ENCODE measurements at regions not wholly inside any gene's neighbourhood (a gene's known extent, or its start where the extent isn't known, plus 50 kb on each side); places are given as distances from the start of the nearest gene placed in this dataset. TPM values are rescaled to one million over a fixed set of nuclear protein-coding genes. Genes with fewer than 3 reads are reported as not detected.

- Histone ChIP-seq H3K4ac (ENCODE audit: low read depth in 1 of 2, low read length in 2 of 2) (no peak overlapping the region), H2BK12ac (ENCODE audit: low read length in 2 of 2) (no peak overlapping the region), H3K27me3 (ENCODE audit: control insufficient read depth in 1 of 2, insufficient read depth in 1 of 2, low read length in 2 of 2) (no peaks in the 10 kb centered on the region), H3K14ac (ENCODE audit: low read length in 2 of 2) (no peak overlapping the region), H3K4me1 (ENCODE audit: control insufficient read depth, insufficient read depth, low read depth, low read length) (no peaks in the 10 kb centered on the region), H4K91ac (ENCODE audit: low read length) (no peak overlapping the region), H3K9ac (ENCODE audit: low read length) (no peak overlapping the region), H3K36me3 (ENCODE audit: control insufficient read depth in 1 of 2, insufficient read depth in 2 of 2, low read depth in 1 of 2, low read length in 2 of 2) (no peaks in the 10 kb centered on the region), H4K8ac (ENCODE audit: low read length) (no peak overlapping the region), H2BK15ac (ENCODE audit: low read depth, poor library complexity, severe bottlenecking) (no peak overlapping the region), H2AFZ (ENCODE audit: low read depth, low read length) (no peak overlapping the region), H3K79me1 (replicated peaks; ENCODE audit: low read length, poor library complexity, severe bottlenecking) (no peaks in the 10 kb centered on the region), H3K4me3 (ENCODE audit: insufficient read depth in 1 of 2, low read depth in 1 of 2, low read length in 2 of 2) (no peak overlapping the region), H3K4me2 (ENCODE audit: low read length, poor library complexity, severe bottlenecking) (no peak overlapping the region), H3K23ac (ENCODE audit: low read length in 2 of 2) (no peak overlapping the region), H2AK5ac (ENCODE audit: low read length, severe bottlenecking) (no peak overlapping the region), H2BK5ac (ENCODE audit: low read depth, low read length, poor library complexity, severe bottlenecking) (no peak overlapping the region), H3K18ac (ENCODE audit: low read depth in 1 of 2, low read length in 2 of 2) (no peak overlapping the region), H2BK120ac (ENCODE audit: low read depth, low read length) (no peak overlapping the region), H3K27ac (ENCODE audit: low read length, poor library complexity, severe bottlenecking) (no peak overlapping the region), H3K9me3 (ENCODE audit: control insufficient read depth, low read length) (no peaks in the 10 kb centered on the region)
- WGBS, result 98% methylated on average over 4 of the region's 5 CpGs
- no peak for DNase-seq
These were observed 1003.5 kb downstream of the AGBL1 start for GRCh38 chr15:87083201-87083600.

GRCh38 chr15:87082581-87082980 lies 1002.9 kb downstream of the AGBL1 start:
- no peak overlapping the region for H3K27ac ChIP-seq (ENCODE audit: low read length, poor library complexity, severe bottlenecking)
- H3K36me3 ChIP-seq (ENCODE audit: control insufficient read depth in 1 of 2, insufficient read depth in 2 of 2, low read depth in 1 of 2, low read length in 2 of 2), result no peaks in the 10 kb centered on the region
- no peak overlapping the region for H4K8ac ChIP-seq (ENCODE audit: low read length)
- H2BK12ac ChIP-seq (ENCODE audit: low read length in 2 of 2), result no peak overlapping the region
- H3K4me2 ChIP-seq (ENCODE audit: low read length, poor library complexity, severe bottlenecking), result no peak overlapping the region
- H2BK5ac ChIP-seq (ENCODE audit: low read depth, low read length, poor library complexity, severe bottlenecking), result no peak overlapping the region
- H2BK15ac ChIP-seq (ENCODE audit: low read depth, poor library complexity, severe bottlenecking), result no peak overlapping the region
- H3K4me1 ChIP-seq (ENCODE audit: control insufficient read depth, insufficient read depth, low read depth, low read length), result no peaks in the 10 kb centered on the region
- no peak overlapping the region for H3K4me3 ChIP-seq (ENCODE audit: insufficient read depth in 1 of 2, low read depth in 1 of 2, low read length in 2 of 2)
- no peak overlapping the region for H4K91ac ChIP-seq (ENCODE audit: low read length)
- no peak for DNase-seq
- 94% methylated on average over 2 of the region's 2 CpGs for WGBS
- no peaks in the 10 kb centered on the region for H3K79me1 ChIP-seq (replicated peaks; ENCODE audit: low read length, poor library complexity, severe bottlenecking)
- H2BK120ac ChIP-seq (ENCODE audit: low read depth, low read length), result no peak overlapping the region
- no peak overlapping the region for H2AK5ac ChIP-seq (ENCODE audit: low read length, severe bottlenecking)
- H3K14ac ChIP-seq (ENCODE audit: low read length in 2 of 2), result no peak overlapping the region
- H3K4ac ChIP-seq (ENCODE audit: low read depth in 1 of 2, low read length in 2 of 2), result no peak overlapping the region
- no peaks in the 10 kb centered on the region for H3K9me3 ChIP-seq (ENCODE audit: control insufficient read depth, low read length)
- H3K23ac ChIP-seq (ENCODE audit: low read length in 2 of 2), result no peak overlapping the region
- H3K18ac ChIP-seq (ENCODE audit: low read depth in 1 of 2, low read length in 2 of 2), result no peak overlapping the region
- H3K9ac ChIP-seq (ENCODE audit: low read length), result no peak overlapping the region
- H3K27me3 ChIP-seq (ENCODE audit: control insufficient read depth in 1 of 2, insufficient read depth in 1 of 2, low read length in 2 of 2), result no peaks in the 10 kb centered on the region
- no peak overlapping the region for H2AFZ ChIP-seq (ENCODE audit: low read depth, low read length)

GRCh38 chr15:87080547-87080946 lies 1000.9 kb downstream of the AGBL1 start:
- Histone ChIP-seq H3K4ac (ENCODE audit: low read depth in 1 of 2, low read length in 2 of 2) (no peak overlapping the region), H3K27me3 (ENCODE audit: control insufficient read depth in 1 of 2, insufficient read depth in 1 of 2, low read length in 2 of 2) (no peaks in the 10 kb centered on the region)

More at GRCh38 chr15:87080547-87080946, 1000.9 kb downstream of the AGBL1 start:
- Histone ChIP-seq H4K8ac (ENCODE audit: low read length) (no peak overlapping the region), H2BK5ac (ENCODE audit: low read depth, low read length, poor library complexity, severe bottlenecking) (no peak overlapping the region), H3K9me3 (ENCODE audit: control insufficient read depth, low read length) (no peaks in the 10 kb centered on the region), H3K14ac (ENCODE audit: low read length in 2 of 2) (no peak overlapping the region), H3K4me2 (ENCODE audit: low read length, poor library complexity, severe bottlenecking) (no peak overlapping the region), H3K9ac (ENCODE audit: low read length) (no peak overlapping the region), H2BK15ac (ENCODE audit: low read depth, poor library complexity, severe bottlenecking) (no peak overlapping the region), H3K36me3 (ENCODE audit: control insufficient read depth in 1 of 2, insufficient read depth in 2 of 2, low read depth in 1 of 2, low read length in 2 of 2) (no peaks in the 10 kb centered on the region), H3K79me1 (replicated peaks; ENCODE audit: low read length, poor library complexity, severe bottlenecking) (no peaks in the 10 kb centered on the region), H3K4me3 (ENCODE audit: insufficient read depth in 1 of 2, low read depth in 1 of 2, low read length in 2 of 2) (no peak overlapping the region), H2BK12ac (ENCODE audit: low read length in 2 of 2) (no peak overlapping the region), H2AFZ (ENCODE audit: low read depth, low read length) (no peak overlapping the region), H3K18ac (ENCODE audit: low read depth in 1 of 2, low read length in 2 of 2) (no peak overlapping the region), H2BK120ac (ENCODE audit: low read depth, low read length) (no peak overlapping the region), H3K27ac (ENCODE audit: low read length, poor library complexity, severe bottlenecking) (no peak overlapping the region), H3K23ac (ENCODE audit: low read length in 2 of 2) (no peak overlapping the region), H2AK5ac (ENCODE audit: low read length, severe bottlenecking) (no peak overlapping the region), H4K91ac (ENCODE audit: low read length) (no peak overlapping the region), H3K4me1 (ENCODE audit: control insufficient read depth, insufficient read depth, low read depth, low read length) (no peaks in the 10 kb centered on the region)
- DNase-seq, result no peak
- 62% methylated on average over 5 of the region's 5 CpGs for WGBS

Small RNAs in the stretch of these regions (small RNA-seq; reads per million reads assigned to genes)
- gene RNU6-185P (ENCODE audit: low read depth), result not detected
